HUES48 (cell line): ENCODE measurements at regions not wholly inside any gene's neighbourhood (a gene's known extent, or its start where the extent isn't known, plus 50 kb on each side); places are given as distances from the start of the nearest gene placed in this dataset.

Source experiments
- H3K27ac ChIP-seq: one replicate; pipeline ENCODE4 v1.7.0; 2013; ENCODE audit warnings: low read depth, low read length, inconsistent platforms
- H3K27me3 ChIP-seq: 2 replicates; pipeline ENCODE4 v1.6.1; 2013; ENCODE audit warnings: mild to moderate bottlenecking, low read length; ENCODE audit not compliant: control insufficient read depth, insufficient read depth
- H3K36me3 ChIP-seq: 2 replicates; pipeline ENCODE4 v1.6.1; 2013; ENCODE audit warnings: low read length; ENCODE audit not compliant: control insufficient read depth, insufficient read depth
- H3K4me1 ChIP-seq: 2 replicates; pipeline ENCODE4 v1.6.1; 2013; ENCODE audit warnings: mild to moderate bottlenecking, low read length; ENCODE audit not compliant: control insufficient read depth, insufficient read depth
- H3K4me3 ChIP-seq: 2 replicates; pipeline ENCODE4 v1.5.1; 2013; ENCODE audit warnings: mild to moderate bottlenecking, low read depth, low read length
- H3K9ac ChIP-seq: 2 replicates; pipeline ENCODE4 v1.6.1; 2013; ENCODE audit warnings: mild to moderate bottlenecking, low read depth, low read length, moderate library complexity
- H3K9me3 ChIP-seq: 2 replicates; pipeline ENCODE4 v1.6.1; 2013; ENCODE audit warnings: low read length; ENCODE audit not compliant: control insufficient read depth, insufficient read depth

- H3K9ac ChIP-seq = no peak overlapping the region
- H3K9me3 ChIP-seq = peaks cover 64% of the 10 kb centered on the region
- H3K36me3 ChIP-seq = no peaks in the 10 kb centered on the region
- no peaks in the 10 kb centered on the region for H3K4me1 ChIP-seq
- H3K27ac ChIP-seq = no peak overlapping the region
- H3K4me3 ChIP-seq = no peak overlapping the region
- H3K27me3 ChIP-seq = no peaks in the 10 kb centered on the region
These were observed 974.2 kb upstream of the CDH9 start for GRCh38 chr5:28012538-28012937.

DNA sequence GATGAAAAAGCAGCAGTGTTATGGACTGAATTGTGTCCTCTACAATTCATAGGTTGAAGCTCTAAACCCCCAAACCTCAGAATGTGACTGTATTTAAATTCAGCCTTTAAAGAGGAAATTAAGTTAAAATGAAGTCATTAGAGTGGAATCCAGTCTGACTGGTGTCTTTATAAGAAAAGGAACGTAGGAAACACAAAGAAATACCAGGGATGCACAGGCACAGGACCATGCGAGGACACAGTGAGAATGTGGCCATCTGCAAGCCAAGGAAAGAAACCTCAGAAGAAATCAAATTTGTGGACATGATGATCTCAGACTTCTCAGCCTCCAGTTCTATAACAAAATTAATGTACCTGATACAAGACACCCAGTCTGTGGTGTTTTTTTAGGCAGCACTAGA is 971.2 kb upstream of the CDH9 start:
- Histone ChIP-seq H3K9ac (no peak overlapping the region), H3K4me1 (no peaks in the 10 kb centered on the region), H3K9me3 (peaks cover 45% of the 10 kb centered on the region), H3K4me3 (no peak overlapping the region), H3K36me3 (no peaks in the 10 kb centered on the region), H3K27ac (no peak overlapping the region), H3K27me3 (no peaks in the 10 kb centered on the region)

DNA sequence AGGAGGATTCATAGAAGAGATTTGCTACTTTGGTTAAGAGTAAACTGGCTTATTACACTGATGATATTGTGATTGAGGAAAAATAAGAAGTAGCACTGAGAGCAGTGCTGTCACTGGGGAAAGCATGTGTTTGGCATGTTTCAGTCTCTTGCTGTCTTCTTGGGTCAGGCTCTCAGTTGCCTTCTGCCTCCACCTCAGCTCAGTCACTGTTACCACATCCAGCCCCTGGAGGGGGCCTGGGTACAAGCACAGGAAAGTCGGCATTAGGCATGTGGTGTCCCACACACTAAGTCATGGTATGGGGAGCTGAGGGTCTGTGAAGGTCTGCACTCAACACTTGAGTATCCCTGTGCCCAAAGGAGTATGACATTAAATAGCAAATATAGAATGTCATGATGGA is 958.3 kb upstream of the CDH9 start:
- no peaks in the 10 kb centered on the region for H3K9me3 ChIP-seq
- H3K36me3 ChIP-seq = no peaks in the 10 kb centered on the region
- no peak overlapping the region for H3K27ac ChIP-seq
- H3K4me3 ChIP-seq = no peak overlapping the region
- no peaks in the 10 kb centered on the region for H3K27me3 ChIP-seq
- H3K9ac ChIP-seq = no peak overlapping the region
- no peaks in the 10 kb centered on the region for H3K4me1 ChIP-seq

GRCh38 chr5:27995867-27996266 is 957.5 kb upstream of the CDH9 start:
- no peaks in the 10 kb centered on the region for H3K4me1 ChIP-seq
- no peak overlapping the region for H3K9ac ChIP-seq
- no peak overlapping the region for H3K27ac ChIP-seq
- no peaks in the 10 kb centered on the region for H3K9me3 ChIP-seq
- no peaks in the 10 kb centered on the region for H3K27me3 ChIP-seq
- H3K36me3 ChIP-seq = no peaks in the 10 kb centered on the region
- no peak overlapping the region for H3K4me3 ChIP-seq

DNA sequence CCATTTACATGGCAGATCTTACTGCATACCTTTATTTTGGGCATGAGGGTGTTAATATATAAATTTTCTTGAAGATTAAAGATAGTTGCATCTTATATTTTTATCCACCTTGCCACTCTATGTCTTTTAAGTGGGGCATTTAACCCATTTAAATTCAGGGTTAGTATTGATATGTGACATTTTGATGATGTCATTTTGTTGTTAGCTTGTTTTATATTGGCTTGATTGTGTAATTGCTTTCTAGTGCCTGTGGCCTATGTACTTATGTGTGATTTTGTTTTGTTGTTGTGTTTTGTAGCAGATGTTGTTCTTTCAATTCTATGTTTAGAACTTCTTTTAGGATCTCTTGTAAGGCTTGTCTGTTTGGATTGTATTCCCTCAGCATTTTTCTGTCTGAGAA is 939.9 kb upstream of the CDH9 start:
- Histone ChIP-seq H3K27ac (no peak overlapping the region), H3K9ac (no peak overlapping the region), H3K27me3 (no peaks in the 10 kb centered on the region), H3K9me3 (peaks cover 3% of the 10 kb centered on the region; the same call in 1 of the 2 replicates), H3K36me3 (no peaks in the 10 kb centered on the region), H3K4me3 (no peak overlapping the region), H3K4me1 (no peaks in the 10 kb centered on the region)

GRCh38 chr5:27969157-27969556 is 930.8 kb upstream of the CDH9 start:
- Histone ChIP-seq H3K27ac (no peak overlapping the region), H3K4me3 (no peak overlapping the region), H3K27me3 (no peaks in the 10 kb centered on the region), H3K9ac (no peak overlapping the region), H3K36me3 (no peaks in the 10 kb centered on the region), H3K4me1 (no peaks in the 10 kb centered on the region), H3K9me3 (peaks cover 15% of the 10 kb centered on the region)

GRCh38 chr5:27963050-27963783 is 924.8 kb upstream of the CDH9 start:
- no peak overlapping the region for H3K9ac ChIP-seq
- H3K4me1 ChIP-seq = no peaks in the 10 kb centered on the region
- no peak overlapping the region for H3K4me3 ChIP-seq
- H3K9me3 ChIP-seq = peaks cover 23% of the 10 kb centered on the region
- H3K36me3 ChIP-seq = no peaks in the 10 kb centered on the region
- no peak overlapping the region for H3K27ac ChIP-seq
- no peaks in the 10 kb centered on the region for H3K27me3 ChIP-seq

DNA sequence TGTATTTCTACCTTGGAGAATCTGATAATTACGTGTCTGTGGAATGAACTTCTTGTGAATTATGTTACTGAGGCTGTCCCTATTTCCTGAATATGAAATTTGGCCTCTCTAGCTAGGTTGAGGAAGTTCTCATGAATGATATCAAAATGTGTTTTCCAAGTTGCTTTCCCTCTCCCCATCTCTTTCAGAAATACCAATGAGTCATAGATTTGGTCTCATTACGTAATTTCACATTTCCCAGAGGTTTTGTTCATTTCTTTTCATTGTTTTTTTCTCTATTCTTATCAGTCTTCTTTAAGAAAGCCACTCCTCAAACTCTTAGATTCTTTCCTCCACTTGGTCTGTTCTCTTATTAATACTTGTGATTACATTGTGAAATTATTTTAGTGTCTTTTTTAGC is 923.8 kb upstream of the CDH9 start:
- no peaks in the 10 kb centered on the region for H3K4me1 ChIP-seq
- H3K9me3 ChIP-seq = peaks cover 21% of the 10 kb centered on the region
- H3K36me3 ChIP-seq = no peaks in the 10 kb centered on the region
- H3K27ac ChIP-seq = no peak overlapping the region
- H3K27me3 ChIP-seq = no peaks in the 10 kb centered on the region
- no peak overlapping the region for H3K4me3 ChIP-seq
- H3K9ac ChIP-seq = no peak overlapping the region

GRCh38 chr5:27947088-27947487 is 908.7 kb upstream of the CDH9 start:
- Histone ChIP-seq H3K9ac (no peak overlapping the region), H3K4me1 (no peaks in the 10 kb centered on the region), H3K36me3 (no peaks in the 10 kb centered on the region)

DNA sequence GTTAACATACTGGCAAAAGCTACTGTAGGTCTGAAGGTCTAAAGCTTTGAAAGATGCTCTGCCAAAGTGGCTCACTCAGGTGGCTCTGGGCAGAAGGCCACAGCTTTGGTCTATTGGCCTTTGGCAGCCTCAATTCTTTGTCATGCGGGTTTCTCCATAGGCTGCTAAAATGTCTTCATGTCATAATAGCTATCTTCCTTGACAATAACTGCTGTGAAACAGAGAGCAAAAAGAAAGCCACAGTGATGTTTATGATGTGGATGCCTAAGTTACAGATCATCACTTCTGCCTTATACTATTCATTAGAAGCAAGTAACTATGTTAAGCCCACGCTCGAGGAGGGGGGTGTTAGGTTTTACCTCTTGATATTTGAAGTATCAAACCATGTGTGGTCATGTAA is 906.1 kb upstream of the CDH9 start:
- H3K36me3 ChIP-seq = no peaks in the 10 kb centered on the region
- H3K9me3 ChIP-seq = no peaks in the 10 kb centered on the region
- no peak overlapping the region for H3K4me3 ChIP-seq
- H3K27ac ChIP-seq = no peak overlapping the region
- H3K27me3 ChIP-seq = no peaks in the 10 kb centered on the region
- H3K4me1 ChIP-seq = no peaks in the 10 kb centered on the region
- H3K9ac ChIP-seq = no peak overlapping the region

More at GRCh38 chr5:27947088-27947487, 908.7 kb upstream of the CDH9 start:
- H3K27ac ChIP-seq = no peak overlapping the region
- no peaks in the 10 kb centered on the region for H3K9me3 ChIP-seq
- no peak overlapping the region for H3K4me3 ChIP-seq
- no peaks in the 10 kb centered on the region for H3K27me3 ChIP-seq

GRCh38 chr5:27938989-27939388 is 900.6 kb upstream of the CDH9 start:
- Histone ChIP-seq H3K36me3 (no peaks in the 10 kb centered on the region), H3K27ac (no peak overlapping the region), H3K4me1 (no peaks in the 10 kb centered on the region), H3K9me3 (no peaks in the 10 kb centered on the region), H3K9ac (no peak overlapping the region), H3K27me3 (no peaks in the 10 kb centered on the region), H3K4me3 (no peak overlapping the region)
